ENCODE measurements at regions not wholly inside any gene's neighbourhood (a gene's known extent, or its start where the extent isn't known, plus 50 kb on each side); places are given as distances from the start of the nearest gene placed in this dataset.

DNA sequence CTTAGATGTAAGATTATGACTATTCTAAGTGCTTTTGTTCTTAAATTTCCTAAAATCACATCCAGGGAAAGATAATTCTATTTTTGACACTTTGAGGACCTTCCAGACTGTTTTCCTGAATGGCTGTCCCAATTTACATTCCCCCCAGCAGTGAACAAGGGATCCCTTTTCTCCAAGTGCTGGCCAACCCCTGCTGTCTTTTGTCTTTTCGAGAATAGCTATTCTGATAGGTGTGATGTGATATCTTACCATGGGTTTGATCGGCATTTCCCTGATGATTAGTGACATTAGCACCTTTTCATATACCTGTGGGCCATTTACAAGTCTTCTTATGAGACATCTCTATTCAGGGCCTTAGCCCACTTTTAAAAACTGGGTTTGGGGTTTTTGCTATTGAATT lies 526.7 kb upstream of the FZD8 start:
- Histone ChIP-seq H3K9me3 (ENCODE audit: control insufficient read depth in 2 of 2, low read length in 2 of 2) (no peaks in the 10 kb centered on the region), H3K9ac (ENCODE audit: low read depth in 1 of 2, low read length in 2 of 2) (no peak overlapping the region), H3K27ac (ENCODE audit: low read depth in 2 of 2, low read length in 2 of 2) (no peak overlapping the region), H3K4me1 (ENCODE audit: control insufficient read depth in 2 of 2, insufficient read depth in 2 of 2, low read length in 2 of 2) (peaks cover 0 to 4% of the 10 kb centered on the region in 2 donors), H3K36me3 (ENCODE audit: control insufficient read depth in 2 of 2, insufficient read depth in 2 of 2, low read length in 2 of 2) (no peaks in the 10 kb centered on the region), H3K4me3 (ENCODE audit: low read length in 2 of 2) (no peak overlapping the region), H3K27me3 (ENCODE audit: control insufficient read depth in 2 of 2, insufficient read depth in 2 of 2, low read length in 2 of 2) (no peaks in the 10 kb centered on the region)

- no peaks in the 10 kb centered on the region for H3K4me1 ChIP-seq (ENCODE audit: control insufficient read depth in 2 of 2, insufficient read depth in 2 of 2, low read length in 2 of 2)
- H3K9me3 ChIP-seq (ENCODE audit: control insufficient read depth in 2 of 2, low read length in 2 of 2): no peaks in the 10 kb centered on the region
- H3K27ac ChIP-seq (ENCODE audit: low read depth in 2 of 2, low read length in 2 of 2): no peak overlapping the region
- no peak overlapping the region for H3K9ac ChIP-seq (ENCODE audit: low read depth in 1 of 2, low read length in 2 of 2)
- H3K4me3 ChIP-seq (ENCODE audit: low read length in 2 of 2): no peak overlapping the region
- no peaks in the 10 kb centered on the region for H3K36me3 ChIP-seq (ENCODE audit: control insufficient read depth in 2 of 2, insufficient read depth in 2 of 2, low read length in 2 of 2)
- H3K27me3 ChIP-seq (ENCODE audit: control insufficient read depth in 2 of 2, insufficient read depth in 2 of 2, low read length in 2 of 2): no peaks in the 10 kb centered on the region
These were observed 522.7 kb upstream of the FZD8 start for GRCh38 chr10:36164556-36165504.

DNA sequence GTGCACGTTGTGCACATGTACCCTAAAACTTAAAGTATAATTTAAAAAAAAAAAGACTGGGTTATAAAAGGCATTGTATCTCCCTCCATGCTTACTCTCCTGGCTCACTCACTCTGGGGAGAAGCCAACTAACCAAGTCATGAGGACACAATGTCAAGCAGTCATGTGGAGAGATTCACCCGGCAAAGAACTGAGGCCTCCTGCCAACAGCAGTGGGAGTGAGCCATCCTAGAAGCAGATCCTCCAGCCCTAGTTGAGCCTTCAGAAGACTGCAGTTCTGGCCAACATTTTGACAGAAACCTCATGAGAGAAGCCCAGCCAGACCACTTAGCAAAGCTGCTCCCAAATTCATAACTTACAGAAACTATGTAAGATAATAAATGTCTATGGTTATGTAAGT lies 521.7 kb upstream of the FZD8 start:
- Histone ChIP-seq H3K9me3 (ENCODE audit: control insufficient read depth in 2 of 2, low read length in 2 of 2) (no peaks in the 10 kb centered on the region), H3K27me3 (ENCODE audit: control insufficient read depth in 2 of 2, insufficient read depth in 2 of 2, low read length in 2 of 2) (no peaks in the 10 kb centered on the region), H3K36me3 (ENCODE audit: control insufficient read depth in 2 of 2, insufficient read depth in 2 of 2, low read length in 2 of 2) (no peaks in the 10 kb centered on the region), H3K9ac (ENCODE audit: low read depth in 1 of 2, low read length in 2 of 2) (no peak overlapping the region), H3K4me3 (ENCODE audit: low read length in 2 of 2) (no peak overlapping the region), H3K27ac (ENCODE audit: low read depth in 2 of 2, low read length in 2 of 2) (no peak overlapping the region), H3K4me1 (ENCODE audit: control insufficient read depth in 2 of 2, insufficient read depth in 2 of 2, low read length in 2 of 2) (no peaks in the 10 kb centered on the region)

- Histone ChIP-seq H3K27ac (ENCODE audit: low read depth in 2 of 2, low read length in 2 of 2) (no peak overlapping the region), H3K4me1 (ENCODE audit: control insufficient read depth in 2 of 2, insufficient read depth in 2 of 2, low read length in 2 of 2) (no peaks in the 10 kb centered on the region), H3K36me3 (ENCODE audit: control insufficient read depth in 2 of 2, insufficient read depth in 2 of 2, low read length in 2 of 2) (no peaks in the 10 kb centered on the region), H3K27me3 (ENCODE audit: control insufficient read depth in 2 of 2, insufficient read depth in 2 of 2, low read length in 2 of 2) (no peaks in the 10 kb centered on the region), H3K9ac (ENCODE audit: low read depth in 1 of 2, low read length in 2 of 2) (no peak overlapping the region), H3K4me3 (ENCODE audit: low read length in 2 of 2) (no peak overlapping the region), H3K9me3 (ENCODE audit: control insufficient read depth in 2 of 2, low read length in 2 of 2) (no peaks in the 10 kb centered on the region)
These were observed 515.4 kb upstream of the FZD8 start for GRCh38 chr10:36157486-36157885.

DNA sequence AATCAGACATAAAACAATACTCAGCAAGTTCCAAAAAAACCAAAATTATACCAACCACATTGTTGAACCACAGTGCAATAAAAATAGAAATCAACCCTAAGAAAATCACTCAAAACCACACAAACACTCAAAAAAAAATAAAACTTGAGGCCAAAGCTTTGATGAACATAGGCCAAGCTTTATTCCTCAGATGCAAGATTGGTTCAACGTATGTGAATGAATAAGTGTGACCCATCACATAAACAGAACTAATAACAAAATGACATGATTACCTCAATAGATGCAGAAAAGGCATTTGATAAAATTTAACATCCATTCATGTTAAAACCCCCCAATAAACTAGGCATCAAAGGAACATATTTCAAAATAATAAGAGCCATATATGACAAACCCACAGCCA lies 506.1 kb upstream of the FZD8 start:
- Histone ChIP-seq H3K27ac (ENCODE audit: low read depth in 2 of 2, low read length in 2 of 2) (no peak overlapping the region), H3K27me3 (ENCODE audit: control insufficient read depth in 2 of 2, insufficient read depth in 2 of 2, low read length in 2 of 2) (no peaks in the 10 kb centered on the region), H3K9me3 (ENCODE audit: control insufficient read depth in 2 of 2, low read length in 2 of 2) (no peaks in the 10 kb centered on the region), H3K4me1 (ENCODE audit: control insufficient read depth in 2 of 2, insufficient read depth in 2 of 2, low read length in 2 of 2) (no peaks in the 10 kb centered on the region), H3K9ac (ENCODE audit: low read depth in 1 of 2, low read length in 2 of 2) (no peak overlapping the region), H3K4me3 (ENCODE audit: low read length in 2 of 2) (no peak overlapping the region), H3K36me3 (ENCODE audit: control insufficient read depth in 2 of 2, insufficient read depth in 2 of 2, low read length in 2 of 2) (no peaks in the 10 kb centered on the region)

DNA sequence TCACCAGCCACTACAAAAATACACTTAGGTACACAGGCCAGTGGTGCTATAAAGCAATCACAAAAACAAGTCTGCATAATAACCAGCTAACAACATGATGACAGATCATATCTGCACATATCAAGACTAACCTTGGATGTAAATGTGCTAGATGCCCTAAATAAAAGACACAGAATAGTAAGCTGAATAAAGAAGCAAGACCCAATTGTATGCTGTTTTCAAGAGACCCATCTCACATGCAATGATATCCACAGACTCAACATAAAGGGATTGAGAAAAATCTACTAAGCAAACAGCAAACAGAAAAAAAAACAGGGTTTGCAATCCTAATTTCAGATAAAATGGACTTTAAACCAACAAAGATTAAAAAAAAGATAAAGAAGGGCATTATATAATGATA lies 505.4 kb upstream of the FZD8 start:
- no peak overlapping the region for H3K9ac ChIP-seq (ENCODE audit: low read depth in 1 of 2, low read length in 2 of 2)
- H3K9me3 ChIP-seq (ENCODE audit: control insufficient read depth in 2 of 2, low read length in 2 of 2): no peaks in the 10 kb centered on the region
- no peaks in the 10 kb centered on the region for H3K4me1 ChIP-seq (ENCODE audit: control insufficient read depth in 2 of 2, insufficient read depth in 2 of 2, low read length in 2 of 2)
- no peaks in the 10 kb centered on the region for H3K36me3 ChIP-seq (ENCODE audit: control insufficient read depth in 2 of 2, insufficient read depth in 2 of 2, low read length in 2 of 2)
- no peaks in the 10 kb centered on the region for H3K27me3 ChIP-seq (ENCODE audit: control insufficient read depth in 2 of 2, insufficient read depth in 2 of 2, low read length in 2 of 2)
- no peak overlapping the region for H3K27ac ChIP-seq (ENCODE audit: low read depth in 2 of 2, low read length in 2 of 2)
- no peak overlapping the region for H3K4me3 ChIP-seq (ENCODE audit: low read length in 2 of 2)

- Histone ChIP-seq H3K9ac (ENCODE audit: low read depth in 1 of 2, low read length in 2 of 2) (no peak overlapping the region), H3K4me3 (ENCODE audit: low read length in 2 of 2) (no peak overlapping the region), H3K27me3 (ENCODE audit: control insufficient read depth in 2 of 2, insufficient read depth in 2 of 2, low read length in 2 of 2) (no peaks in the 10 kb centered on the region), H3K4me1 (ENCODE audit: control insufficient read depth in 2 of 2, insufficient read depth in 2 of 2, low read length in 2 of 2) (no peaks in the 10 kb centered on the region), H3K27ac (ENCODE audit: low read depth in 2 of 2, low read length in 2 of 2) (no peak overlapping the region), H3K36me3 (ENCODE audit: control insufficient read depth in 2 of 2, insufficient read depth in 2 of 2, low read length in 2 of 2) (no peaks in the 10 kb centered on the region), H3K9me3 (ENCODE audit: control insufficient read depth in 2 of 2, low read length in 2 of 2) (no peaks in the 10 kb centered on the region)
These were observed 499.9 kb upstream of the FZD8 start for GRCh38 chr10:36141856-36142560.

GRCh38 chr10:36129051-36129450 lies 487.0 kb upstream of the FZD8 start:
- Histone ChIP-seq H3K36me3 (ENCODE audit: control insufficient read depth in 2 of 2, insufficient read depth in 2 of 2, low read length in 2 of 2) (no peaks in the 10 kb centered on the region), H3K27me3 (ENCODE audit: control insufficient read depth in 2 of 2, insufficient read depth in 2 of 2, low read length in 2 of 2) (no peaks in the 10 kb centered on the region), H3K9me3 (ENCODE audit: control insufficient read depth in 2 of 2, low read length in 2 of 2) (no peaks in the 10 kb centered on the region), H3K4me3 (ENCODE audit: low read length in 2 of 2) (no peak overlapping the region), H3K27ac (ENCODE audit: low read depth in 2 of 2, low read length in 2 of 2) (no peak overlapping the region), H3K4me1 (ENCODE audit: control insufficient read depth in 2 of 2, insufficient read depth in 2 of 2, low read length in 2 of 2) (no peaks in the 10 kb centered on the region), H3K9ac (ENCODE audit: low read depth in 1 of 2, low read length in 2 of 2) (no peak overlapping the region)

DNA sequence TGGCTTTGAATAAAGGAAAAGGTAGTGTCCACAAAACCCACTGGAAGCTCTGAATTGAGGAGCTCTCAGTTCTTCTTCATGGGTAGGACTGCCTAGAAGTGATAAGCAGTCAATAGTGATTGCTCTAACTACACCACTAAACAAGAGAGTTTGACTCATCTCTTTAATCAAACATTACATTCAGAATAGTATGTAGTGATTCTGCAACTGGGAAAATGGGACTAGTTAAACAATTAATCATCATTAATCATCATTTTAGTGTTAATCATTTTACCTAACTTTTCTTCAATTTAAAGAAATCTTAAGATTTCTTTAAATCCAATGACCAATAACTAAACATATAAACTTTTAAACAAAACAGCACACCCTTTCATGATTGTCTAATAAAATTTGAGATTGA lies 484.0 kb upstream of the FZD8 start:
- no peaks in the 10 kb centered on the region for H3K27me3 ChIP-seq (ENCODE audit: control insufficient read depth in 2 of 2, insufficient read depth in 2 of 2, low read length in 2 of 2)
- no peaks in the 10 kb centered on the region for H3K4me1 ChIP-seq (ENCODE audit: control insufficient read depth in 2 of 2, insufficient read depth in 2 of 2, low read length in 2 of 2)
- H3K4me3 ChIP-seq (ENCODE audit: low read length in 2 of 2): no peak overlapping the region
- H3K9ac ChIP-seq (ENCODE audit: low read depth in 1 of 2, low read length in 2 of 2): no peak overlapping the region
- H3K9me3 ChIP-seq (ENCODE audit: control insufficient read depth in 2 of 2, low read length in 2 of 2): no peaks in the 10 kb centered on the region
- no peak overlapping the region for H3K27ac ChIP-seq (ENCODE audit: low read depth in 2 of 2, low read length in 2 of 2)
- H3K36me3 ChIP-seq (ENCODE audit: control insufficient read depth in 2 of 2, insufficient read depth in 2 of 2, low read length in 2 of 2): no peaks in the 10 kb centered on the region

DNA sequence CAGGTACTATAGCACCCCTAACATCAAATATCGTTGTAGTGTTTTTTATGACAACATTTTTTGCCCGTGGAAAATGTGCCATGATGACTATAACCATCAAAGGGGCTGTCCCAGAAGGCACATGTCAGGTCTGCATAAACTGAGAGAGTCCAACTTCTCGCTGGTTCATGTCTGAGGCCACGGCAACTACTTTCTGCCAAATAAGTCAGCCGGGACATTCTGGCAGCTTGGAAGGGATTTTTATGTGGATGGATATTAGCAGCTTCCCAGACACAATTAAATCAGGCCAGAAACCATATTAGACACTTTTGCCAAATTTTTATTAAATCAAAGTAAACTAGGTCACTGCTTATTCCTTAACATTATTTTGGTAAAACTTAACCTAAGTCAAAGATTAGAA lies 477.4 kb upstream of the FZD8 start:
- no peaks in the 10 kb centered on the region for H3K9me3 ChIP-seq (ENCODE audit: control insufficient read depth in 2 of 2, low read length in 2 of 2)
- peaks cover 0 to 2% of the 10 kb centered on the region in 2 donors for H3K4me1 ChIP-seq (ENCODE audit: control insufficient read depth in 2 of 2, insufficient read depth in 2 of 2, low read length in 2 of 2)
- no peaks in the 10 kb centered on the region for H3K27me3 ChIP-seq (ENCODE audit: control insufficient read depth in 2 of 2, insufficient read depth in 2 of 2, low read length in 2 of 2)
- no peak overlapping the region for H3K4me3 ChIP-seq (ENCODE audit: low read length in 2 of 2)
- no peak overlapping the region for H3K27ac ChIP-seq (ENCODE audit: low read depth in 2 of 2, low read length in 2 of 2)
- no peaks in the 10 kb centered on the region for H3K36me3 ChIP-seq (ENCODE audit: control insufficient read depth in 2 of 2, insufficient read depth in 2 of 2, low read length in 2 of 2)
- H3K9ac ChIP-seq (ENCODE audit: low read depth in 1 of 2, low read length in 2 of 2): no peak overlapping the region
